Activated naive CD4-positive, alpha-beta T cell (primary cell): ENCODE measurements at regions not wholly inside any gene's neighbourhood (a gene's known extent, or its start where the extent isn't known, plus 50 kb on each side); places are given as distances from the start of the nearest gene placed in this dataset.

ENCODE experiments used
- DNase-seq, 4 experiments: peaks; one replicate each; lab custom pipeline; 2025; lab: John Stamatoyannopoulos, UW

GRCh38 chr3:111476701-111477100 lies 65.3 kb upstream of the CD96 start:
- no peak for DNase-seq

GRCh38 chr3:111480091-111480490 lies 61.9 kb upstream of the CD96 start:
- DNase-seq: no peak

- DNase-seq: no peak
Observed at GRCh38 chr3:111481551-111481950, 60.4 kb upstream of the CD96 start.

- DNase-seq: no peak
Observed at GRCh38 chr3:111482574-111482973, 59.4 kb upstream of the CD96 start.

- no peak for DNase-seq
Observed at GRCh38 chr3:111485086-111485485, 56.9 kb upstream of the CD96 start.
